ENCODE measurements at regions not wholly inside any gene's neighbourhood (a gene's known extent, or its start where the extent isn't known, plus 50 kb on each side); places are given as distances from the start of the nearest gene placed in this dataset.

DNA sequence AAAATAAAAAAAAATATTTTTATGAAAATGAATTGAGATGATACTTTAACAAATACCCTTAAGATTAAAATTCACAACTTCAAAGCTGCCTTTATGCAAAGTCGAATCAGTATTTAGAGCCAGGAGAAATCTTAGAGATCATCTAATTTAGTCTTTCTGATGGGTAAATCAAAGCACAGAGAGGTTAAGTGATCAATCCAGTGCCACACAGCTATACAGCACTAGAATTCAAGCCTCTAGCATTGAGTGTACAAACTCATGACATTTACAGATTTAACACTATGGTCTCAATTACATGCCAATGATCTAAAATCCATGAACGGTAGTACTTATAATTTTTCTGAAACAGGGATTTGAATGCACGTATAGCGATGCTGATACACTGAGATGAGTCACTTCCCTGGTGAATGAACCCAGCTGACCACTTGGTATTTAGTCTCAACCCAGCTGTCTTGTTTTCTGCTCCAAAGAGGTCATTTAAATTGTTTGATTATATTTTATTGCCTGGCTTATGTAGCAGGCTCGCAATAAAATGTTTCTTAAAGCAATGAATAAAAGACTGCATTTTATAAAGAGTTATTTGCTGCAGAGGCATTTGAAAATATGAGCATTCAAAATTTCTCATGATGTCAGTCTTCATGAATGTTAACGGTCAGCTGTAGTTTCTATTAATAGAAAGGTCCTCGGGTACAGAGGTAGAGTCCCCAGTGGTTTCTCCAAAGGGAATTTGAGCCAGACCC, 152.4 kb upstream of the PRICKLE1 start:
- TF ChIP-seq EZH2 (IDR thresholded peaks at IDR 0.05) (no peak), POLR2AphosphoS5 (IDR thresholded peaks at IDR 0.05; ENCODE audit: borderline replicate concordance, low read depth, low read length) (no peak)

Measured in SK-N-MC (cell line).